HFF-Myc (cell line): ENCODE measurements at regions not wholly inside any gene's neighbourhood (a gene's known extent, or its start where the extent isn't known, plus 50 kb on each side); places are given as distances from the start of the nearest gene placed in this dataset.

Experiments
- DNase-seq: peaks from one replicate; pipeline ENCODE4 v3.0.0-alpha.2; 2011; ENCODE audit warnings: low read depth; ENCODE audit errors: extremely low read depth
- H3K4me3 ChIP-seq: replicated peaks from 2 replicates; pipeline ENCODE4 v1.5.1; 2011; ENCODE audit warnings: low read depth, mild to moderate bottlenecking, control low read depth, low read length
- CTCF ChIP-seq: IDR thresholded peaks from 2 replicates; pipeline ENCODE4 v1.5.1; 2012; ENCODE audit warnings: mild to moderate bottlenecking, low read depth, low read length, control low read depth; ENCODE audit errors: missing control alignments

- no peak for DNase-seq
- H3K4me3 ChIP-seq, result no peak overlapping the region
- TF ChIP-seq CTCF, result no peak
Observed at GRCh38 chr7:9945131-9945530, 1028.5 kb upstream of the PHF14 start.

- no peak overlapping the region for H3K4me3 ChIP-seq
- TF ChIP-seq CTCF, result no peak
- DNase-seq, result no peak
Observed at GRCh38 chr7:9945857-9946256, 1027.8 kb upstream of the PHF14 start.

- no peak overlapping the region for H3K4me3 ChIP-seq
- no peak for DNase-seq
- TF ChIP-seq CTCF, result no peak
Observed at GRCh38 chr7:9955138-9955537, 1018.5 kb upstream of the PHF14 start.

DNA sequence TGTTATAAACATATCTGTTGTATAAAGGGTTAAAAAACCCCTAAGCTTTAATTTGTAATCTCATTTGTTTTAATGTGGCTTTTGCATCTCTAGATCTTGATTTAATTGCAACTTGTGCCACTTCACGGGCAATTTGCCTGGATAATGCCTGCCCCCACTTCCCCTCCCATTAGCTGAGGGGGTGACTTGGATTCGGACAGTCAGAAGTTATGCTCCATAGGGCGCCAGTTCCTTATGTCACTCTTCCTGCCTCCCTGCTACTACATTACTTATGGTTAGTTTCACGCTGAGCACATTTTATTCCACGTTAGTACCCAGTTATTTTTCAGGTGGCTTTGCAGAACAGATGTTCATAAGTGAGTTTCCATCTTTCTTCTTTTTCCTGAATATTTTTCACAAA, 1015.2 kb upstream of the PHF14 start:
- no peak for DNase-seq
- TF ChIP-seq CTCF, result no peak
- H3K4me3 ChIP-seq, result no peak overlapping the region

- no peak for DNase-seq
Observed at GRCh38 chr7:9960460-9960859, 1013.2 kb upstream of the PHF14 start.

DNA sequence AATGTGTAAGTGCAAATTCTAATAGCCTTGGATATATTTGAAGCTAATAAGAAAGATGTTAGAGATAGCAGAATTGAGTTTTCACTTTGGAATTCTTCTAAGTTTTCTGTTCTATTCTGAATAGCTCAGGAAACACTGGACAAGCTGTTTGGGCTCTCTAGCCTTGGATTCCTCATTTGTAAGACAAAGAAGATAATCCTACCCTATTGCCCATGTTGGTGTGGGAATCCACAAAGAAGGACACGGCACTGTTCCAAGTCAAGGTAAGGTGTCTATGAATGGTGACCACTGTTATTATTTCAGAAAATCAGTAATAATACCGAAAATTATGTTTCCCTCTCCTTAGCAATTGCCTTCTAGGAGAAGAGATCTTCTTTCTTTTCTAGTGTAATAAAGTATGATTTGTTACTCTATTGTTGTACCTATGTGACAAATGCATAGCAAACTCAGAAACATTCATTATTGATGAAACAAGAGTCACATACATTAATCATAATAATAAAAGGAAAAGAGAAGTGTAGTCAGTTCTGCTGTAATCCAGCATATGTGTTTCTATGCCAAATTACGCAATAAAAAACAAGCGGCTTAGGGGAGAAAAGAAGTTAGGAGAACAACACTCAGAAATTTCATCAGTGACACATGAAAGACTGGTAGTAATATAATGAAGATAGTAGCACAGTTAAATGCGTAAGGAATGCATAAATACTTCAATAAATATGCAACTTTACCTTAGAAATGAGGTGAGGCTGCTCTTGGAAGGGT, 1012.3 kb upstream of the PHF14 start:
- DNase-seq, result no peak
- H3K4me3 ChIP-seq, result no peak overlapping the region
- no peak for TF ChIP-seq CTCF

More at GRCh38 chr7:9960460-9960859, 1013.2 kb upstream of the PHF14 start:
- no peak overlapping the region for H3K4me3 ChIP-seq
- TF ChIP-seq CTCF, result no peak

GRCh38 chr7:9962742-9963141, 1010.9 kb upstream of the PHF14 start:
- no peak overlapping the region for H3K4me3 ChIP-seq
- DNase-seq, result no peak
- TF ChIP-seq CTCF, result no peak
